GM12878 (cell line): ENCODE measurements at regions not wholly inside any gene's neighbourhood (a gene's known extent, or its start where the extent isn't known, plus 50 kb on each side); places are given as distances from the start of the nearest gene placed in this dataset.

Source experiments
- ATAC-seq: fragments of 200-7000 bp; cut with Tn5 transposase; 3 replicates; pipeline ENCODE4 v1.9.1; 2020; ENCODE audit warnings: mild to moderate bottlenecking, moderate library complexity
- BruUV-seq: library from RNA; stranded (reverse); fragments of 400-500 nt; replicated peaks from 2 replicates; lab custom pipeline; 2021; lab: Mats Ljungman, UMichigan
- CTCF ChIA-PET: fragments of 300-600 bp; sonication (Branson Sonifier 250); formaldehyde crosslinking; extraction: SDS; loops from one replicate; lab custom pipeline; 2021; ENCODE audit warnings: inconsistent platforms; lab: Yijun Ruan, JAX
- POLR2A ChIA-PET: fragments of 350-600 bp; formaldehyde crosslinking; extraction: SDS; loops from one replicate; lab custom pipeline; 2021; ENCODE audit warnings: inconsistent platforms; lab: Charles Lee
- RAD21 ChIA-PET: fragments of 300-600 bp; sonication (Branson Sonifier 250); formaldehyde crosslinking; loops from one replicate; lab custom pipeline; 2023; ENCODE audit warnings: antibody characterized with exemption; ENCODE audit not compliant: unreplicated experiment; lab: Charles Lee
- SMC1A ChIA-PET: fragments of 300-600 bp; sonication (Branson Sonifier 250); formaldehyde crosslinking; loops from one replicate; lab custom pipeline; 2023; ENCODE audit not compliant: unreplicated experiment, uncharacterized antibody; lab: Charles Lee
- DNase-seq: peaks from one replicate; pipeline ENCODE4 v3.0.0-alpha.2; 2011; ENCODE audit warnings: low read depth, low spot score
- FAIRE-seq: peaks from 3 replicates; lab custom pipeline; 2011; peaks lifted over from hg19 to GRCh38; lab: Jason Lieb, UNC
- H2AFZ ChIP-seq: 2 replicates; pipeline ENCODE4 v1.6.0; 2011; ENCODE audit warnings: low read depth, low read length, control low read depth; ENCODE audit not compliant: control insufficient read depth
- H3K27ac ChIP-seq: 2 replicates; pipeline ENCODE4 v1.5.1; 2011; ENCODE audit warnings: control low read depth; ENCODE audit not compliant: control insufficient read depth, insufficient read depth
- H3K27me3 ChIP-seq, 2 experiments: replicated peaks in 1 of 2; 2 replicates each; pipeline versions ENCODE4 v1.6.0 to v1.6.1; 2011; ENCODE audit warnings: low read length in 1 of 2; ENCODE audit not compliant: control insufficient read depth in 2 of 2, insufficient read depth in 2 of 2
- H3K36me3 ChIP-seq, 2 experiments: 2 replicates each; pipeline ENCODE4 v1.5.1; 2011; ENCODE audit warnings: low read length in 1 of 2; ENCODE audit not compliant: control insufficient read depth in 2 of 2, insufficient read depth in 2 of 2
- H3K4me1 ChIP-seq: 2 replicates; pipeline ENCODE4 v1.6.1; 2011; ENCODE audit warnings: mild to moderate bottlenecking, low read length, moderate library complexity, mixed read lengths; ENCODE audit not compliant: control insufficient read depth, insufficient read depth
- H3K4me2 ChIP-seq: 2 replicates; pipeline ENCODE4 v1.6.0; 2011; ENCODE audit warnings: control low read depth; ENCODE audit not compliant: control insufficient read depth, insufficient read depth
- H3K4me3 ChIP-seq: fragments of 200-600 bp; sonication (generic); 2 replicates; pipeline ENCODE4 v1.5.1; 2016
- H3K79me2 ChIP-seq: 2 replicates; pipeline ENCODE4 v1.6.0; 2011; ENCODE audit warnings: low read length; ENCODE audit not compliant: control insufficient read depth, insufficient read depth
- H3K9ac ChIP-seq: 2 replicates; pipeline ENCODE4 v1.8.0; 2011; ENCODE audit warnings: low read length, control low read depth, mixed read lengths; ENCODE audit not compliant: control insufficient read depth, insufficient read depth
- H3K9me3 ChIP-seq: replicated peaks from 3 replicates; pipeline ENCODE4 v1.5.1; 2011; ENCODE audit warnings: mild to moderate bottlenecking, low read length; ENCODE audit not compliant: control insufficient read depth, insufficient read depth
- H4K20me1 ChIP-seq: 2 replicates; pipeline ENCODE4 v1.6.0; 2011; ENCODE audit not compliant: control insufficient read depth, insufficient read depth
- ATF2 ChIP-seq: IDR thresholded peaks from 2 replicates; pipeline ENCODE4 v1.6.1; 2012; ENCODE audit warnings: low read length, inconsistent platforms
- BCL11A ChIP-seq: IDR thresholded peaks from 2 replicates; pipeline ENCODE4 v1.6.1; 2011; ENCODE audit warnings: low read depth, low read length
- BMI1 ChIP-seq: fragments of 450-650 bp; IDR thresholded peaks from 2 replicates; pipeline ENCODE4 v1.6.1; 2016; ENCODE audit warnings: mild to moderate bottlenecking, moderate library complexity, borderline replicate concordance
- BRCA1 ChIP-seq: IDR thresholded peaks from 2 replicates; pipeline ENCODE4 v1.6.1; 2011; ENCODE audit warnings: low read depth, low read length, improper control_type of control experiment
- CBX5 ChIP-seq: sonication (generic); IDR thresholded peaks from 2 replicates; pipeline ENCODE4 v1.6.1; 2016; ENCODE audit warnings: low read depth, moderate library complexity, mild to moderate bottlenecking, inconsistent platforms
- CHD2 ChIP-seq: IDR thresholded peaks from 2 replicates; pipeline ENCODE4 v1.6.1; 2011; ENCODE audit warnings: low read depth, low read length, improper control_type of control experiment, borderline replicate concordance
- ESRRA ChIP-seq: IDR thresholded peaks from 2 replicates; pipeline ENCODE4 v1.6.1; 2012; ENCODE audit warnings: mild to moderate bottlenecking, low read length, improper control_type of control experiment
- FOXK2 ChIP-seq: fragments of 450-650 bp; IDR thresholded peaks from 2 replicates; pipeline ENCODE4 v1.6.1; 2017; ENCODE audit warnings: mild to moderate bottlenecking, moderate library complexity
- JUND ChIP-seq: IDR thresholded peaks from 2 replicates; pipeline ENCODE4 v1.6.1; 2012; ENCODE audit warnings: low read depth, mild to moderate bottlenecking, low read length, improper control_type of control experiment, moderate library complexity
- KAT2A ChIP-seq: conservative IDR thresholded peaks from 2 replicates; pipeline ENCODE4 v1.6.1; 2011; ENCODE audit warnings: low read depth, low read length; ENCODE audit not compliant: control insufficient read depth
- NFIC ChIP-seq: IDR thresholded peaks from 2 replicates; pipeline ENCODE4 v1.6.1; 2012; ENCODE audit warnings: low read depth, mild to moderate bottlenecking, inconsistent platforms, low read length, moderate library complexity
- NR2C2 ChIP-seq: IDR thresholded peaks from 2 replicates; pipeline ENCODE4 v1.6.1; 2011; ENCODE audit warnings: borderline replicate concordance, low read depth; ENCODE audit not compliant: control insufficient read depth, insufficient read length
- POLR2A ChIP-seq: IDR thresholded peaks from 2 replicates; pipeline ENCODE4 v1.6.1; 2011; ENCODE audit warnings: low read depth, mild to moderate bottlenecking, low read length
- RAD51 ChIP-seq: fragments of 450-650 bp; IDR thresholded peaks from 2 replicates; pipeline ENCODE4 v1.6.1; 2016; ENCODE audit warnings: moderate library complexity, mild to moderate bottlenecking, inconsistent platforms
- SMARCA5 ChIP-seq: fragments of 450-650 bp; IDR thresholded peaks from 2 replicates; pipeline ENCODE4 v1.6.1; 2017; ENCODE audit warnings: mild to moderate bottlenecking
- SP1 ChIP-seq: IDR thresholded peaks from one replicate; pipeline ENCODE4 v1.6.1; 2011; ENCODE audit warnings: low read depth, low read length
- SPI1 ChIP-seq: IDR thresholded peaks from 2 replicates; pipeline ENCODE4 v1.6.1; 2011; ENCODE audit warnings: low read depth, mild to moderate bottlenecking, low read length, moderate library complexity, borderline replicate concordance; ENCODE audit not compliant: insufficient read depth
- ZNF384 ChIP-seq: IDR thresholded peaks from 2 replicates; pipeline ENCODE4 v1.6.1; 2012; ENCODE audit warnings: low read depth, mild to moderate bottlenecking, low read length, improper control_type of control experiment, borderline replicate concordance
- WGBS: methylation state at CpG from one replicate; pipeline ENCODE4 v1.1.6; 2016; ENCODE audit warnings: low lambda C conversion rate; ENCODE audit not compliant: insufficient replicate concordance, insufficient coverage; ENCODE audit errors: missing lambda C conversion rate; 5-methylcytosine and 5-hydroxymethylcytosine counted together
- in situ Hi-C: fragments of 300-500 bp; cut with MboI; formaldehyde crosslinking; loops from 9 replicates; pipeline ENCODE4 v1.14.3; 2018; ENCODE audit warnings: mixed read lengths
- intact Hi-C: fragments of 100-400 bp; cut with micrococcal nuclease; formaldehyde crosslinking; loops from one replicate; pipeline ENCODE4 v1.14.2; 2022; ENCODE audit not compliant: unreplicated experiment
- TF ChIP-seq, protein P1 (sequence below): fragments of 450-650 bp; IDR thresholded peaks from 2 replicates; pipeline ENCODE4 v1.6.1; 2017; ENCODE audit warnings: mild to moderate bottlenecking, moderate library complexity
- TF ChIP-seq, protein P2 (sequence below): IDR thresholded peaks from 2 replicates; pipeline ENCODE4 v1.6.1; 2012; ENCODE audit warnings: low read depth, low read length, improper control_type of control experiment

DNA sequence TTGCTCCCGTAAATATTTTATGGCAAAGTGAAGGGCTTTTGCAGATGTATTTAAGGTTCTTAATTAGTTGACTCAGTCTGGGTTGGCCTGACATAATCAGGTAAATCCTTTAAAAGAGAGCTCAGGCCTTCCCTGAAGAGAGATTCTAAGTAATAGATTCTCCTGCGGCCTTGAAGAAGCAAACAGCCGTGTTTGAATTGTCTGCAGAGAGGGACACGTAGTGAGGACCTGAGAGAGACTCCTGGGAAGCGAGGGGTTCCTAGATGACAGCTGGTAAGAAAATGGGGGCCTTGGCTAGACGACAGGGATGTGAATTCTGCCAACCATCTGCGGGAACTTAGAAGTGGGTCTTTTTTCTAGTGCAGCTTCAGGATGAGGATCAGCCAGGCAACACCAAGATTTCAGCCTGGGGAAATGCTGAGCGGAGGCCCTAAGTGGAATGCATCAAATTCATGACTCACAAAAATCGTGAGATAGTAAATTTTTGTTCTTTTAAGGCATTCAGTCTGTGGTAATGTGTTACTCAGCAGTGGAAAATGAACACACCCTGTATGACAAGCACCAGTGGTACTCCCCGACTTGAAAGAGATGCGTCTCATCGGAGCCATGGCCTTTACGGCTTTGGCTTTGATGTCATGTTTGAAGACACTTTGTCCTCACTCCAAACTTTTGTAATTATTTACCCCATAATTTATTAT, 62.1 kb upstream of the SMIM21 start (continued):
- TF ChIP-seq, protein P1, sequence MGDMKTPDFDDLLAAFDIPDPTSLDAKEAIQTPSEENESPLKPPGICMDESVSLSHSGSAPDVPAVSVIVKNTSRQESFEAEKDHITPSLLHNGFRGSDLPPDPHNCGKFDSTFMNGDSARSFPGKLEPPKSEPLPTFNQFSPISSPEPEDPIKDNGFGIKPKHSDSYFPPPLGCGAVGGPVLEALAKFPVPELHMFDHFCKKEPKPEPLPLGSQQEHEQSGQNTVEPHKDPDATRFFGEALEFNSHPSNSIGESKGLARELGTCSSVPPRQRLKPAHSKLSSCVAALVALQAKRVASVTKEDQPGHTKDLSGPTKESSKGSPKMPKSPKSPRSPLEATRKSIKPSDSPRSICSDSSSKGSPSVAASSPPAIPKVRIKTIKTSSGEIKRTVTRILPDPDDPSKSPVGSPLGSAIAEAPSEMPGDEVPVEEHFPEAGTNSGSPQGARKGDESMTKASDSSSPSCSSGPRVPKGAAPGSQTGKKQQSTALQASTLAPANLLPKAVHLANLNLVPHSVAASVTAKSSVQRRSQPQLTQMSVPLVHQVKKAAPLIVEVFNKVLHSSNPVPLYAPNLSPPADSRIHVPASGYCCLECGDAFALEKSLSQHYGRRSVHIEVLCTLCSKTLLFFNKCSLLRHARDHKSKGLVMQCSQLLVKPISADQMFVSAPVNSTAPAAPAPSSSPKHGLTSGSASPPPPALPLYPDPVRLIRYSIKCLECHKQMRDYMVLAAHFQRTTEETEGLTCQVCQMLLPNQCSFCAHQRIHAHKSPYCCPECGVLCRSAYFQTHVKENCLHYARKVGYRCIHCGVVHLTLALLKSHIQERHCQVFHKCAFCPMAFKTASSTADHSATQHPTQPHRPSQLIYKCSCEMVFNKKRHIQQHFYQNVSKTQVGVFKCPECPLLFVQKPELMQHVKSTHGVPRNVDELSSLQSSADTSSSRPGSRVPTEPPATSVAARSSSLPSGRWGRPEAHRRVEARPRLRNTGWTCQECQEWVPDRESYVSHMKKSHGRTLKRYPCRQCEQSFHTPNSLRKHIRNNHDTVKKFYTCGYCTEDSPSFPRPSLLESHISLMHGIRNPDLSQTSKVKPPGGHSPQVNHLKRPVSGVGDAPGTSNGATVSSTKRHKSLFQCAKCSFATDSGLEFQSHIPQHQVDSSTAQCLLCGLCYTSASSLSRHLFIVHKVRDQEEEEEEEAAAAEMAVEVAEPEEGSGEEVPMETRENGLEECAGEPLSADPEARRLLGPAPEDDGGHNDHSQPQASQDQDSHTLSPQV, result no peak
- TF ChIP-seq ATF2 (no peak), ZNF384 (no peak)

DNA sequence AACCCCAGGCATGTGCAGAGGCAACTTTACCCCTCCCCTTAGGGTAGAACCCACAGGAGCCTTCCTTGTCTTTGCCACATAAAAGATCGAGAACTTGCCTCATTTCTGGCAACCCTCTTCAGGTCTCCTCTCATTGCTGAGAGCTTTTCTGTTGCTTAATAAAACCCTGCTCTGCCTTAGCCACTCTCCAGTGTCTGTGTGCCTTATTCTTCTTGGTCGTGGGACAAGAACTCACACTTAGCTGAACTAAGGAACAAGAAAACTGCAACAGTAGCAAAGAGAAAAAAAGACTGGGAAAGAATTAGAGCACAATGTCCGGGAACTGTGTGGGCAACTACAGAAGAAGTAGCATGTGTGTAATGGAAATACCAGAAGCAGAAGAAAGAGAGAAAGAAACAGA, 56.2 kb upstream of the SMIM21 start:
- POLR2A ChIA-PET, result no interaction called here
- no peak overlapping the region for H3K9ac ChIP-seq
- RAD21 ChIA-PET, result no interaction called here
- WGBS, result 0% methylated on average over 3 of the region's 3 CpGs
- no peak overlapping the region for H3K4me2 ChIP-seq
- no peaks in the 10 kb centered on the region for H3K79me2 ChIP-seq
- ATAC-seq (no peak), DNase-seq (no peak), FAIRE-seq (no peak)
- intact Hi-C loops, result no loop called here
- no peaks in the 10 kb centered on the region; the same call in 2 of the 3 replicates for H3K9me3 ChIP-seq
- H3K27me3 ChIP-seq, result no peaks in the 10 kb centered on the region
- in situ Hi-C loops, result no loop called here
- CTCF ChIA-PET, result no interaction called here
- no peak overlapping the region for H2AFZ ChIP-seq
- SMC1A ChIA-PET, result interaction anchor here (1.0 kb wide), 1 partner anchor 33 kb away, joined by 3 read pairs; no protein-coding TSS in a partner anchor
- H3K27ac ChIP-seq, result no peak overlapping the region
- no peaks in the 10 kb centered on the region for H4K20me1 ChIP-seq
- no peaks in the 10 kb centered on the region for H3K4me1 ChIP-seq
- H3K36me3 ChIP-seq, result no peaks in the 10 kb centered on the region
- no peak overlapping the region for H3K4me3 ChIP-seq
- no TSS peak for BruUV-seq
- TF ChIP-seq JUND (no peak), SPI1 (no peak), BMI1 (no peak), CHD2 (no peak), FOXK2 (no peak), BCL11A (no peak), NFIC (no peak), BRCA1 (no peak), KAT2A (no peak), SMARCA5 (no peak), CBX5 (no peak), NR2C2 (no peak), RAD51 (no peak), POLR2A (no peak), SP1 (no peak), ESRRA (no peak)
- TF ChIP-seq, protein P2, sequence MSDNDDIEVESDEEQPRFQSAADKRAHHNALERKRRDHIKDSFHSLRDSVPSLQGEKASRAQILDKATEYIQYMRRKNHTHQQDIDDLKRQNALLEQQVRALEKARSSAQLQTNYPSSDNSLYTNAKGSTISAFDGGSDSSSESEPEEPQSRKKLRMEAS, result no peak
